ENCODE measurements at regions not wholly inside any gene's neighbourhood (a gene's known extent, or its start where the extent isn't known, plus 50 kb on each side); places are given as distances from the start of the nearest gene placed in this dataset.

DNA sequence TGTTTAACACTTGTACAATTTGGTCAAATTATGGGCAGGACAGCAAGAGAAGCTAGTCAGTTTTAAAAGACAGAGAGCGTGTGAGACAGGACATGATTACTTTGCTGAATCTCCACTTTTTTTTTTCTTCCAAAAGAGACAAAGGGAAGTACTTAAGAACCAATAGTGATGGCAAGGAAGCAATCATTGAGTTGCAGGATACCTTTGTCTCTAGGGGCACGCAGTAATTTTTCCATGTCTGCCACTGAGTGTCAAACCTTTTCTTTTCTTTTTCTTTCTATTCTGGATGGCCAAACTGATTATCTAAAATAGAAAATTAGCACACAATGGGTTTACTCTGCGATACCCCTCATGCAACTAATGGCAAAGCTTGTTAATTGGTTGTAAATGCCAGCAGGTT, 533.0 kb downstream of the PLCL1 start:
- no peak overlapping the region for H3K27ac ChIP-seq (ENCODE audit: low read depth in 1 of 2, low read length in 2 of 2)
- no peaks in the 10 kb centered on the region for H3K36me3 ChIP-seq (ENCODE audit: control insufficient read depth in 4 of 4, insufficient read depth in 3 of 4, low read depth in 1 of 4, low read length in 3 of 4)
- H3K4me1 ChIP-seq (ENCODE audit: control insufficient read depth in 4 of 4, insufficient read depth in 4 of 4, low read length in 3 of 4): no peaks in the 10 kb centered on the region
- no peak for DNase-seq (ENCODE audit: low spot score)
- no peaks in the 10 kb centered on the region for H3K9me3 ChIP-seq (ENCODE audit: control insufficient read depth in 4 of 4, low read length in 3 of 4)
- no peak overlapping the region for H3K9ac ChIP-seq (ENCODE audit: low read depth in 1 of 2, low read length in 2 of 2)
- no peak for TF ChIP-seq EGR1 (IDR thresholded peaks at IDR 0.05; ENCODE audit: low read depth in 2 of 2)
- TF ChIP-seq RAD21 (IDR thresholded peaks at IDR 0.05): no peak
- TF ChIP-seq HNF4A (conservative IDR thresholded peaks at IDR 0.05): no peak
- TF ChIP-seq, protein P1, sequence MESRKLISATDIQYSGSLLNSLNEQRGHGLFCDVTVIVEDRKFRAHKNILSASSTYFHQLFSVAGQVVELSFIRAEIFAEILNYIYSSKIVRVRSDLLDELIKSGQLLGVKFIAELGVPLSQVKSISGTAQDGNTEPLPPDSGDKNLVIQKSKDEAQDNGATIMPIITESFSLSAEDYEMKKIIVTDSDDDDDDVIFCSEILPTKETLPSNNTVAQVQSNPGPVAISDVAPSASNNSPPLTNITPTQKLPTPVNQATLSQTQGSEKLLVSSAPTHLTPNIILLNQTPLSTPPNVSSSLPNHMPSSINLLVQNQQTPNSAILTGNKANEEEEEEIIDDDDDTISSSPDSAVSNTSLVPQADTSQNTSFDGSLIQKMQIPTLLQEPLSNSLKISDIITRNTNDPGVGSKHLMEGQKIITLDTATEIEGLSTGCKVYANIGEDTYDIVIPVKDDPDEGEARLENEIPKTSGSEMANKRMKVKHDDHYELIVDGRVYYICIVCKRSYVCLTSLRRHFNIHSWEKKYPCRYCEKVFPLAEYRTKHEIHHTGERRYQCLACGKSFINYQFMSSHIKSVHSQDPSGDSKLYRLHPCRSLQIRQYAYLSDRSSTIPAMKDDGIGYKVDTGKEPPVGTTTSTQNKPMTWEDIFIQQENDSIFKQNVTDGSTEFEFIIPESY (IDR thresholded peaks at IDR 0.05): no peak
- TF ChIP-seq, protein P2, sequence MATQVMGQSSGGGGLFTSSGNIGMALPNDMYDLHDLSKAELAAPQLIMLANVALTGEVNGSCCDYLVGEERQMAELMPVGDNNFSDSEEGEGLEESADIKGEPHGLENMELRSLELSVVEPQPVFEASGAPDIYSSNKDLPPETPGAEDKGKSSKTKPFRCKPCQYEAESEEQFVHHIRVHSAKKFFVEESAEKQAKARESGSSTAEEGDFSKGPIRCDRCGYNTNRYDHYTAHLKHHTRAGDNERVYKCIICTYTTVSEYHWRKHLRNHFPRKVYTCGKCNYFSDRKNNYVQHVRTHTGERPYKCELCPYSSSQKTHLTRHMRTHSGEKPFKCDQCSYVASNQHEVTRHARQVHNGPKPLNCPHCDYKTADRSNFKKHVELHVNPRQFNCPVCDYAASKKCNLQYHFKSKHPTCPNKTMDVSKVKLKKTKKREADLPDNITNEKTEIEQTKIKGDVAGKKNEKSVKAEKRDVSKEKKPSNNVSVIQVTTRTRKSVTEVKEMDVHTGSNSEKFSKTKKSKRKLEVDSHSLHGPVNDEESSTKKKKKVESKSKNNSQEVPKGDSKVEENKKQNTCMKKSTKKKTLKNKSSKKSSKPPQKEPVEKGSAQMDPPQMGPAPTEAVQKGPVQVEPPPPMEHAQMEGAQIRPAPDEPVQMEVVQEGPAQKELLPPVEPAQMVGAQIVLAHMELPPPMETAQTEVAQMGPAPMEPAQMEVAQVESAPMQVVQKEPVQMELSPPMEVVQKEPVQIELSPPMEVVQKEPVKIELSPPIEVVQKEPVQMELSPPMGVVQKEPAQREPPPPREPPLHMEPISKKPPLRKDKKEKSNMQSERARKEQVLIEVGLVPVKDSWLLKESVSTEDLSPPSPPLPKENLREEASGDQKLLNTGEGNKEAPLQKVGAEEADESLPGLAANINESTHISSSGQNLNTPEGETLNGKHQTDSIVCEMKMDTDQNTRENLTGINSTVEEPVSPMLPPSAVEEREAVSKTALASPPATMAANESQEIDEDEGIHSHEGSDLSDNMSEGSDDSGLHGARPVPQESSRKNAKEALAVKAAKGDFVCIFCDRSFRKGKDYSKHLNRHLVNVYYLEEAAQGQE (IDR thresholded peaks at IDR 0.05): no peak
- TF ChIP-seq FOXA1 (IDR thresholded peaks at IDR 0.05): no peak
- TF ChIP-seq, protein P3, sequence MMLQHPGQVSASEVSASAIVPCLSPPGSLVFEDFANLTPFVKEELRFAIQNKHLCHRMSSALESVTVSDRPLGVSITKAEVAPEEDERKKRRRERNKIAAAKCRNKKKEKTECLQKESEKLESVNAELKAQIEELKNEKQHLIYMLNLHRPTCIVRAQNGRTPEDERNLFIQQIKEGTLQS (IDR thresholded peaks at IDR 0.05): no peak
- no peak for TF ChIP-seq JUND (IDR thresholded peaks at IDR 0.05)
- TF ChIP-seq GABPA (IDR thresholded peaks at IDR 0.05 in 1 of 2, conservative IDR thresholded peaks at IDR 0.05 in 1 of 2): no peak
- no peak for TF ChIP-seq TAF1 (conservative IDR thresholded peaks at IDR 0.05)
- TF ChIP-seq YY1 (IDR thresholded peaks at IDR 0.05): no peak
- TF ChIP-seq MAX (IDR thresholded peaks at IDR 0.05): no peak
- no peak overlapping the region for H3K4me3 ChIP-seq (ENCODE audit: low read depth in 1 of 3, low read length in 3 of 3)
- H3K27me3 ChIP-seq (ENCODE audit: control insufficient read depth in 4 of 4, insufficient read depth in 4 of 4, low read length in 3 of 4): no peaks in the 10 kb centered on the region
- WGBS: 67% methylated on average over 3 of the region's 3 CpGs

- DNase-seq (ENCODE audit: low spot score): no peak
- no peak overlapping the region for H3K27ac ChIP-seq (ENCODE audit: low read depth in 1 of 2, low read length in 2 of 2)
- TF ChIP-seq EGR1 (IDR thresholded peaks at IDR 0.05; ENCODE audit: low read depth in 2 of 2) (no peak), HNF4G (IDR thresholded peaks at IDR 0.05) (no peak), JUND (IDR thresholded peaks at IDR 0.05) (no peak), RAD21 (IDR thresholded peaks at IDR 0.05) (no peak), MAX (IDR thresholded peaks at IDR 0.05) (no peak), FOXA1 (IDR thresholded peaks at IDR 0.05) (no peak), CTCF (IDR thresholded peaks at IDR 0.05; ENCODE audit: low read depth, low read length, missing input control) (no peak), HNF4A (conservative IDR thresholded peaks at IDR 0.05) (no peak), TAF1 (conservative IDR thresholded peaks at IDR 0.05) (no peak), GABPA (IDR thresholded peaks at IDR 0.05 in 1 of 2, conservative IDR thresholded peaks at IDR 0.05 in 1 of 2) (no peak)
- TF ChIP-seq, protein P3 (IDR thresholded peaks at IDR 0.05): no peak
- TF ChIP-seq, protein P2 (IDR thresholded peaks at IDR 0.05): no peak
- H3K36me3 ChIP-seq (ENCODE audit: control insufficient read depth in 4 of 4, insufficient read depth in 3 of 4, low read depth in 1 of 4, low read length in 3 of 4): no peaks in the 10 kb centered on the region
- no peak overlapping the region for H3K9ac ChIP-seq (ENCODE audit: low read depth in 1 of 2, low read length in 2 of 2)
- no peaks in the 10 kb centered on the region for H3K27me3 ChIP-seq (ENCODE audit: control insufficient read depth in 4 of 4, insufficient read depth in 4 of 4, low read length in 3 of 4)
- no peak overlapping the region for H3K4me3 ChIP-seq (ENCODE audit: low read depth in 1 of 3, low read length in 3 of 3)
- 76% methylated on average over 2 of the region's 2 CpGs for WGBS
- H3K9me3 ChIP-seq (ENCODE audit: control insufficient read depth in 4 of 4, low read length in 3 of 4): no peaks in the 10 kb centered on the region
- H3K4me1 ChIP-seq (ENCODE audit: control insufficient read depth in 4 of 4, insufficient read depth in 4 of 4, low read length in 3 of 4): no peaks in the 10 kb centered on the region
Measured at GRCh38 chr2:198328454-198328853, 524.1 kb downstream of the PLCL1 start.

All from liver (tissue), 8 donors.